Activated CD8-positive, alpha-beta memory T cell treated with anti-CD3 and anti-CD28 coated beads for 4 hours (primary cell): ENCODE measurements at regions not wholly inside any gene's neighbourhood (a gene's known extent, or its start where the extent isn't known, plus 50 kb on each side); places are given as distances from the start of the nearest gene placed in this dataset.

Source experiments
- DNase-seq, 2 donors: peaks; one replicate each; pipeline ENCODE4 v3.0.0-alpha.2; 2020; ENCODE audit warnings: low read depth in 2 of 2

DNA sequence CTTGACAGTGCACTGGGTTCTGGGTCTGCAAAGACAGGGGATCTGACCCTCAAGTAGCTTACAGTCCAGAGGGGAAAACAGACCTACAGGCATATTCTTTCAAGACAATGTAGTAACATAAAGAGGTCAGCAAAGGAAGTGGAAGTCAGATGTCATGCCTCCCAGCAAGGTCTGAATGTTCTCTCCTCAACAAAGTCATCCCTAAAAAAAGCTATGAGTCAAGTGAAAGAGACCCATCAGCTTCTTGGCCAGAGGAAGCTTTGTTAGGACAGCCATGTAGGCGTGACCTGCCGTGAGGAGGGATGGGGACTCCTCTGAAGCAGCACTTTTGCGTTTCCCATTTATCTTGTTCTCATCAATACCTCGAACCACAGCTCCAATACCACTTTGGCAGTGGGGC, 331.6 kb upstream of the NR2F2 start:
- no peak for DNase-seq

DNA sequence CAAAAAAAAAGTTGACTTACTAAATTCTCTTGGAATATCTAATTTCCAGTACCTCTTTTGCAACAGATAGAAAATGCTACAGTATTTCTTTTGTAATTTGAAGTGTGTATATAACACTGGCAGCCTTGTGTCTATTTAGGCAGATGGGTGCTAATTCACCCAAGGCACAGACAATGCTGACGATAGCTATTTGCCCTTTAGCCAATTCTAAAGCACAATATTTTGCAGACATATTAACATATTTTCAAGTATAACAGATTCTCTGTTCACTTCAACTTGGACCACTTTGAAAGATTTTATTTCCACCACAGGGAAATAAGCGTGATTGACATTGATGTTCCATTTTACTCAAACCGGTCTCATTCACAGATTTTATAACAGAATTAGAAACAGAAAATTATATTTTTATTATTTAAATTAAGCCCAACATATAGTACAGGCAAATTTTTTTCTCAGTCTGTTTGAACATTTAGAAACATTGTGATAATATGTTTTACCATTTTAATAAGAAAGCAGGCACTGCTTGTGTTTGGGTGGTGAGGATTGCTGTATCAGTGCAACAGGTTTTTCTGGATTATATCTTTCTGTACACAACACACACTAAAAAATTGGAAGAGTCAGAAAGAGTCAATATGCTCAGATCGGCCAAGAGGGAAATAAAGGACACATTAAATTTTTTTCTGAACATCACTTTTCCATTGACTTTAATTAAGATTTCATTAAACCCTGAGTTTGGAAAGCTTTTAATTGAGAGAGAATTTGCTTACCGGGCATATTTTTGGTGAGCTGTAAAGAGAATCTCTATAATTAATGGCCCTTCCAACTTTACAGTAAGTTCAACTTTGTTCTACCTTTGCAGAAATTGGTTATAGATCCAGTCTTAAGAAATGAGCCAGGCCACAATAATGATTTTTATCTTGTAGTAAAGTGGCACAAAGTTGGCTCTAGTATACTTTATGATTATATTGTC, 327.3 kb upstream of the NR2F2 start:
- no peak for DNase-seq

GRCh38 chr15:96005906-96006305, 324.6 kb upstream of the NR2F2 start:
- DNase-seq: no peak

GRCh38 chr15:96011136-96011535, 319.4 kb upstream of the NR2F2 start:
- no peak for DNase-seq

- no peak for DNase-seq
Measured at GRCh38 chr15:96014939-96015338, 315.6 kb upstream of the NR2F2 start.

GRCh38 chr15:96019114-96019513, 311.4 kb upstream of the NR2F2 start:
- no peak for DNase-seq

DNA sequence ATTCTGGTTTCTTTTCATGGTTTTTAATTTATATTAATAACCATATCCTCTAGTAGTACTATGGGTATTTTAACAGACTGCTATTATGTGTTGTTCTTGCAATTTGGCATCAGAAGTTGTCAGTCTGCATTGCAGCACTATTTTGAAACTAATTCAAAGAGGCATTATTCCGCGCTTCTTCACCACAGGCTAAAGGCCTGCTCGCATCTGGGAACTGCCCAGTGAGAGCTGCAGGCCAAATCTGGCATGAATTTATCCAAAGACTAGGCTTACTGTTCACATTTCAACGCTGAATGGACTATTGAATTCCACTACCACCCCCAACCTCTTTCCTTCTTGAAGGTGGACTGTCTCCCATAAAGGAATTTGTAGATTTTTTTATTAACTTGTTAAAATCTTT, 310.4 kb upstream of the NR2F2 start:
- DNase-seq: no peak

DNA sequence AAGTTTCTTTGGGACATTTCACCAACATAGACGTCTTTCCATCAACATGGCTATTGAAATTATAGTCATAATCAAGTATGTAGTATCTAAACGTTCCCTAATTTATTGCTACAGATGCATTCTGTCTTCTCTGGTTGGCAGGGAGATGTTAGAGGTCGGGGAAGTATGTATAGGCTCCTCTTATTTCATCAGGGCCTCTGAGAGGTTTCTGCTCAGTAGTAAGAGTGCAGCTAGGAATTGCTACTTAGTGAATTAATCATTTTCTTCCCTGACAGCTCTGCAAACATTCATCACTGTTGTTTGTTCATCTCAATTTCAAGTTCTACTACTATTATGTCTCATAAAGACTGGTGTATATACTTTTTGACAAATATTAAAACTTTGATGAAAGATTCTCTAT, 309.7 kb upstream of the NR2F2 start:
- no peak for DNase-seq

DNA sequence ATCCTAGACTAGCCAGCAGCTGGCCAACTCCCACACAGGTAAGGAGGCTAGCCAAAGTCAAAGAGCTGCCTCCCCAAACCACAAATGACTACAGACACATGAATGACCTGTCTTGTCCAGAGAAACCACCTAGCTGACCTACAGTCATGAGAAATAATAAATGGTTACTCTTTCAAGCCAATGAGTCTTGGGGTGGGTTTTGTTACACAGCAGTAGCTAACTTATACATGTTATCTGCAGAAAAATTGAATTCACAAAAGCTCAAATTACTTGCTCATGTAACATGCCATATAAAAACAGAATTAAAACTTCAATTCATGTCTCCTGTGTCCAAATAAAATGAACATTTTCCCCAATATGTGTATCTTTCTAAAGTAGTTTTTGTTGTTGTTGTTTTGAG, 307.4 kb upstream of the NR2F2 start:
- DNase-seq: no peak

- no peak for DNase-seq
Measured at GRCh38 chr15:96027501-96027900, 303.0 kb upstream of the NR2F2 start.

GRCh38 chr15:96028620-96029019, 301.9 kb upstream of the NR2F2 start:
- DNase-seq: no peak

DNA sequence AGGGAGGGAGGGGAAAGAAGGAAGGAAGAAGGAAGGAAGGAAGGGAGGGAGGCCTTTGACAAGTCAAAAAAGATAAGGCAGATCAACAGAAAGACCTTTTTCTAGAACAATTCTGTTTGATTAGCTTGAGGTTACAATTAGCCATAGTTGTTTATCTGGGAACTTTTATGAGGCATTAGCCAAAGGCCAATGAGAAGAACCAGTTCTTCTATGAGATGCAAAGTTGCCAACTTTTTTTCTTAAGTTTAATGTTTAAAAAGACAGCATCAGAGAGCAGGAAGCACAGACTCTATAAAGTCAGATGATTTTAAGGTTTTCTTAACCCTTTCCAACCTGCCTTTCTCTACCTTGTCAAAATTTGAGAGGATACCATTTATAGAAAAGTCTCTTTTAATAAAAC, 301.3 kb upstream of the NR2F2 start:
- DNase-seq: no peak

- DNase-seq: no peak
Measured at GRCh38 chr15:96031426-96032110, 298.9 kb upstream of the NR2F2 start.

DNA sequence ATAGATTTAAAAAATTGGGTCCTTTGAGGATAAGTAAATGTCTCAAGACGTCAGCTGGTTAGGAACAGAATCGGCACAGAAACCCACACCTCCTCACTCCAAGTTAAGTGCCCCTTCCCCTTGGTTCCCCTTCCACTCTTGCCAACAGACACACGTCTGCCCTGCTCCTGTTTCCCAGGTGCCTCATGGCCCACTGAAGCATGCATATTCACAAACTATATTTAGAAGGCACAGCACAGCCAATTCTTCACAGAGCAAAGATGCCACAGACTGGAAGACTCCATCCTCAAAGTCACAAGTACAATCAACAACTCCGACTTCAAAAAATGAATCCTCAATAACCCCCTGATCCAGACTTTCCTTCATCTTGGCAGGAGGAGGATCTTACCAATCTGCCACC, 295.4 kb upstream of the NR2F2 start:
- no peak for DNase-seq

DNA sequence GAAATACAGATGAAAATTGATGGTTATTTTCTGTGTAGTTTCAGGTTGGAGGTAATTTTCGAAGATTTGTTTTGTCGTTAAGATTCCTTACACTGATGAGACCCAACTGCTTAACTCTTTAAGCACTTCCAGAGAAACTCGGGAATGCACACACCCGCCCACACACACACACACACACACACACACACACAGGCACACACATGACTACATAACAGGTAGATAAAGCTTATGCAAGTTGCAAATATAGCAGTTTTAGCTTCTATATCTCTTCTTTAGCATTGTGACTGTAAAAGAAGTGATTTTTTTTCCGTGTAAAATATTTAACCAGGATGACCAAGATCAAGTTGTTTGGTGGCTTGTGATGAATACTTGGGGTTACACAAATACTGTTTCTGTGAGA, 294.9 kb upstream of the NR2F2 start:
- DNase-seq: no peak

GRCh38 chr15:96037584-96037983, 292.9 kb upstream of the NR2F2 start:
- no peak for DNase-seq

- no peak for DNase-seq
Measured at GRCh38 chr15:96038131-96038530, 292.4 kb upstream of the NR2F2 start.

- no peak for DNase-seq
Measured at GRCh38 chr15:96038650-96039049, 291.9 kb upstream of the NR2F2 start.

GRCh38 chr15:96041982-96042733, 288.3 kb upstream of the NR2F2 start:
- DNase-seq: no peak

DNA sequence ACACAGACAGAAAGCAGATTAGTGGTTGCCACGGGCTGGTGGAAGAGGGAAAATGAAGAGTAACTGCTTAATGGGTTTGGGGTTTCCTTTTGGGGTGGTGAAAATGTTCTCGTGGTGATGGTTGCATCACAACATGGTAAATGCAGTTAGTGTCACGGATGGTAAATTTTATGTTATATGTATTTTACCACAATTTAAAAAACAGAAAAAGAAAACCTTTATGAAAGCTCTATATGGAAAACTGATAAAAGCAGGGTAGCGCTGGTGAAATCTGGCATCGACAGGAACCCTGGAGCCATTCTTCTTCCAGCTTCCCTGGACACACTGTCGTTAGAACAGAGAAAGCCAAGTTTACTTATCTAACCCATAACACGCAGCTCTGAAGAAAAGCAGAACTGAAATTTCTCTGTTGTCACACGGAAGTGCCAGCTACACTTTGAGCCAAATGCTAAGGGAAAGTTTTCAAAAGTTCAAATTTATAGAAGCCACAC, 287.7 kb upstream of the NR2F2 start:
- DNase-seq: no peak

- no peak for DNase-seq
Measured at GRCh38 chr15:96043591-96044171, 286.8 kb upstream of the NR2F2 start.
